Heart left ventricle (tissue), 13 donors: ENCODE measurements at regions not wholly inside any gene's neighbourhood (a gene's known extent, or its start where the extent isn't known, plus 50 kb on each side); places are given as distances from the start of the nearest gene placed in this dataset.

Experiments
- POLR2A ChIP-seq, 2 donors: fragments of 450-650 bp; IDR thresholded peaks; one replicate each; pipeline ENCODE4 v1.6.1; 2017; ENCODE audit warnings: antibody characterized with exemption in 2 of 2, mild to moderate bottlenecking in 2 of 2, moderate library complexity in 2 of 2
- TF ChIP-seq, protein P1 (sequence below), 12 donors: fragments of 200-600 bp; sonication (generic) in 4 of 12; IDR thresholded peaks; one replicate each; pipeline versions ENCODE4 v1.5.0 to v1.8.0; 2018 to 2022; ENCODE audit warnings: antibody characterized with exemption in 12 of 12, mild to moderate bottlenecking in 5 of 12
- donor health status: ischemic (EF 13 %, LVEDD 7.1; RV severe dilation, severe dysfunction).
- donor health status: DM: no; HTN: yes; CAD: no.
- donor health status: DM: no; HTN: no; CAD: no.
- donor health status: ischemic (EF 25% LVEDD 6.9; RV normal size, moderate dysfunction).
- donor health status: ischemic (EF 25% LVEDD 5.7; RV mildly dilated, moderate dysfunction).
- donor health status: ischemic (EF 35%, LVEDD 5.7; RV mildly dilated, moderate dysfunction).
- donor health status: nonischemic (EF 11% LVEDD 7.7; RV severe dilation, severe dysfunction).
- donor health status: DM: yes; HTN: yes; CAD: no.
- donor health status: PGD.
- donor health status: ischemic (EF 29% LVEDD 5.4; RV normal size, mild dysfunction).
- donor health status: nonischemic (EF 23%, LVEDD 6.1; RV moderate dilation, normal function).

GRCh38 chr1:96487394-96487793 is 234.2 kb upstream of the PTBP2 start:
- TF ChIP-seq, protein P1, sequence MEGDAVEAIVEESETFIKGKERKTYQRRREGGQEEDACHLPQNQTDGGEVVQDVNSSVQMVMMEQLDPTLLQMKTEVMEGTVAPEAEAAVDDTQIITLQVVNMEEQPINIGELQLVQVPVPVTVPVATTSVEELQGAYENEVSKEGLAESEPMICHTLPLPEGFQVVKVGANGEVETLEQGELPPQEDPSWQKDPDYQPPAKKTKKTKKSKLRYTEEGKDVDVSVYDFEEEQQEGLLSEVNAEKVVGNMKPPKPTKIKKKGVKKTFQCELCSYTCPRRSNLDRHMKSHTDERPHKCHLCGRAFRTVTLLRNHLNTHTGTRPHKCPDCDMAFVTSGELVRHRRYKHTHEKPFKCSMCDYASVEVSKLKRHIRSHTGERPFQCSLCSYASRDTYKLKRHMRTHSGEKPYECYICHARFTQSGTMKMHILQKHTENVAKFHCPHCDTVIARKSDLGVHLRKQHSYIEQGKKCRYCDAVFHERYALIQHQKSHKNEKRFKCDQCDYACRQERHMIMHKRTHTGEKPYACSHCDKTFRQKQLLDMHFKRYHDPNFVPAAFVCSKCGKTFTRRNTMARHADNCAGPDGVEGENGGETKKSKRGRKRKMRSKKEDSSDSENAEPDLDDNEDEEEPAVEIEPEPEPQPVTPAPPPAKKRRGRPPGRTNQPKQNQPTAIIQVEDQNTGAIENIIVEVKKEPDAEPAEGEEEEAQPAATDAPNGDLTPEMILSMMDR (IDR thresholded peaks at IDR 0.05), result no peak
- TF ChIP-seq POLR2A (IDR thresholded peaks at IDR 0.05), result no peak
